C4-2B (cell line): ENCODE measurements at regions not wholly inside any gene's neighbourhood (a gene's known extent, or its start where the extent isn't known, plus 50 kb on each side); places are given as distances from the start of the nearest gene placed in this dataset.
A peak's percentile ranks its signal among the peaks of the same experiment; 100 is the strongest.
"Not testable (repeated sequence)": the region's sequence is repeated elsewhere in the genome, so short reads cannot be mapped to it uniquely, and the experiment has no call there.

Experiments used
- H3K27ac ChIP-seq: fragments of 450-650 bp; 2 replicates; pipeline ENCODE4 v1.5.1; 2017
- CTCF ChIP-seq: fragments of 450-650 bp; conservative IDR thresholded peaks from 2 replicates; pipeline ENCODE4 v1.5.1; 2017; ENCODE audit warnings: mild to moderate bottlenecking
- ZFX ChIP-seq: fragments of 450-650 bp; IDR thresholded peaks from 2 replicates; pipeline ENCODE4 v1.6.1; 2017

GRCh38 chr14:28966416-28967233 lies 200.0 kb downstream of the FOXG1 start:
- H3K27ac ChIP-seq, result no peak overlapping the region
- TF ChIP-seq CTCF, result no peak
- TF ChIP-seq ZFX, result no peak

- TF ChIP-seq ZFX (no peak), CTCF (no peak)
- no peak overlapping the region for H3K27ac ChIP-seq
Measured at GRCh38 chr14:28975084-28975483, 208.5 kb downstream of the FOXG1 start.

GRCh38 chr14:28982228-28982627 lies 215.6 kb downstream of the FOXG1 start:
- TF ChIP-seq CTCF (no peak), ZFX (no peak)
- H3K27ac ChIP-seq, result peak overlapping the region; percentile 67; the same call in 1 of the 2 replicates

GRCh38 chr14:28983279-28983678 lies 216.7 kb downstream of the FOXG1 start:
- H3K27ac ChIP-seq, result no peak overlapping the region
- TF ChIP-seq ZFX, result no peak
- TF ChIP-seq CTCF, result no peak

- H3K27ac ChIP-seq, result no peak overlapping the region
- TF ChIP-seq CTCF (no peak), ZFX (no peak)
Measured at GRCh38 chr14:28987516-28987915, 220.9 kb downstream of the FOXG1 start.

GRCh38 chr14:28997196-28997595 lies 230.6 kb downstream of the FOXG1 start:
- H3K27ac ChIP-seq, result not testable (repeated sequence)

GRCh38 chr14:28999656-29000055 lies 233.1 kb downstream of the FOXG1 start:
- TF ChIP-seq CTCF (no peak), ZFX (no peak)
- H3K27ac ChIP-seq, result no peak overlapping the region

- TF ChIP-seq ZFX (no peak), CTCF (no peak)
Measured at GRCh38 chr14:29005647-29006046, 239.1 kb downstream of the FOXG1 start.

More at GRCh38 chr14:29005647-29006046, 239.1 kb downstream of the FOXG1 start:
- H3K27ac ChIP-seq, result no peak overlapping the region
